B cell (primary cell): ENCODE measurements at regions not wholly inside any gene's neighbourhood (a gene's known extent, or its start where the extent isn't known, plus 50 kb on each side); places are given as distances from the start of the nearest gene placed in this dataset.

Source experiments
- ATAC-seq: fragments of 200-7000 bp; cut with Tn5 transposase; one replicate; pipeline ENCODE4 v1.10.0; 2021; ENCODE audit warnings: low read depth, mild to moderate bottlenecking, moderate number of reproducible peaks, moderate library complexity
- CTCF ChIA-PET: fragments of 350-600 bp; sonication (Branson Sonifier 250); formaldehyde crosslinking; loops from one replicate; lab custom pipeline; 2021; ENCODE audit warnings: antibody characterized with exemption, inconsistent platforms; lab: Charles Lee
- POLR2A ChIA-PET: fragments of 350-600 bp; sonication (Branson Sonifier 250); formaldehyde crosslinking; loops from one replicate; lab custom pipeline; 2021; ENCODE audit warnings: antibody characterized with exemption; lab: Charles Lee
- DNase-seq: peaks from one replicate; pipeline ENCODE4 v3.0.0; 2013
- H2AFZ ChIP-seq: 2 replicates; pipeline ENCODE4 v1.6.1; 2012; ENCODE audit warnings: mild to moderate bottlenecking, low read depth, low read length; ENCODE audit not compliant: insufficient read depth, poor library complexity, severe bottlenecking
- H3K27ac ChIP-seq, 2 donors: 1 replicate in 1 of 2; 2 replicates in 1 of 2; pipeline ENCODE4 v1.5.1; 2012 to 2013; ENCODE audit warnings: low read length in 2 of 2, mild to moderate bottlenecking in 2 of 2, moderate library complexity in 1 of 2
- H3K27me3 ChIP-seq, 4 experiments: fragments of 200-600 bp in 1 of 4; sonication (generic) in 1 of 4; replicated peaks in 1 of 4; 1 replicate in 2 of 4; 2 replicates in 2 of 4; pipeline versions ENCODE4 v1.6.1 to v1.7.0; 2013 to 2016; ENCODE audit warnings: low read length in 3 of 4, mild to moderate bottlenecking in 2 of 4, mixed read lengths in 1 of 4, moderate library complexity in 1 of 4; ENCODE audit not compliant: insufficient read depth in 4 of 4, control insufficient read depth in 3 of 4; ENCODE audit errors: control extremely low read depth in 1 of 4
- H3K36me3 ChIP-seq, 2 experiments: replicated peaks in 1 of 2; 1 replicate in 1 of 2; 2 replicates in 1 of 2; pipeline versions ENCODE4 v1.6.1 to v1.7.1; 2013; ENCODE audit warnings: low read length in 1 of 2; ENCODE audit not compliant: insufficient read depth in 2 of 2, control insufficient read depth in 1 of 2; ENCODE audit errors: control extremely low read depth in 1 of 2, extremely low read depth in 1 of 2
- H3K4me1 ChIP-seq, 2 donors: fragments of 200-600 bp in 1 of 2; sonication (generic) in 1 of 2; 1 replicate in 1 of 2; 2 replicates in 1 of 2; pipeline versions ENCODE4 v1.5.1 to v1.6.1; 2013 to 2017; ENCODE audit warnings: low read length in 2 of 2; ENCODE audit not compliant: control insufficient read depth in 2 of 2, insufficient read depth in 2 of 2
- H3K4me2 ChIP-seq: replicated peaks from 2 replicates; pipeline ENCODE3; 2012; ENCODE audit warnings: mild to moderate bottlenecking, low read depth, low read length; ENCODE audit not compliant: poor library complexity, severe bottlenecking
- H3K4me3 ChIP-seq, 5 experiments: fragments of 200-600 bp in 1 of 5; sonication (generic) in 1 of 5; 1 replicate in 3 of 5; 2 replicates in 2 of 5; pipeline versions ENCODE4 v1.5.1 to v1.7.0; 2011 to 2016; ENCODE audit warnings: low read length in 4 of 5, mild to moderate bottlenecking in 4 of 5, low read depth in 2 of 5, control low read depth in 1 of 5, moderate library complexity in 1 of 5; ENCODE audit not compliant: insufficient read depth in 1 of 5; ENCODE audit errors: control extremely low read depth in 1 of 5, extremely low read depth in 1 of 5
- H3K79me2 ChIP-seq: fragments of 200-600 bp; sonication (generic); one replicate; pipeline ENCODE4 v1.6.0; 2016; ENCODE audit warnings: low read length; ENCODE audit not compliant: control insufficient read depth, insufficient read depth
- H3K9ac ChIP-seq: fragments of 200-600 bp; sonication (generic); 2 replicates; pipeline ENCODE4 v1.6.1; 2017; ENCODE audit warnings: mild to moderate bottlenecking, low read length, moderate library complexity
- H3K9me3 ChIP-seq, 3 donors: one replicate each; pipeline versions ENCODE4 v1.6.1 to v1.7.1; 2013; ENCODE audit warnings: low read length in 2 of 3; ENCODE audit not compliant: control insufficient read depth in 2 of 3, insufficient read depth in 1 of 3; ENCODE audit errors: control extremely low read depth in 1 of 3
- H4K20me1 ChIP-seq: 2 replicates; pipeline ENCODE4 v1.6.0; 2012; ENCODE audit warnings: mild to moderate bottlenecking, low read length; ENCODE audit not compliant: insufficient read depth, control insufficient read depth, poor library complexity, severe bottlenecking
- H3K27ac Mint-ChIP-seq: one replicate; pipeline ENCODE4 v1.8.0; 2021; ENCODE audit warnings: mixed read lengths
- H3K27me3 Mint-ChIP-seq: one replicate; pipeline ENCODE4 v1.8.0; 2021; ENCODE audit warnings: mixed read lengths
- H3K4me1 Mint-ChIP-seq: one replicate; pipeline ENCODE4 v1.8.0; 2021; ENCODE audit warnings: mixed read lengths
- H3K4me3 Mint-ChIP-seq: one replicate; pipeline ENCODE4 v1.8.0; 2021; ENCODE audit warnings: mixed read lengths
- H3K9me3 Mint-ChIP-seq: one replicate; pipeline ENCODE4 v1.8.0; 2022; ENCODE audit warnings: mixed read lengths; ENCODE audit not compliant: insufficient read depth
- CTCF ChIP-seq: fragments of 200-600 bp; IDR thresholded peaks from one replicate; pipeline ENCODE4 v1.8.0; 2022; ENCODE audit warnings: antibody characterized with exemption, mild to moderate bottlenecking
- EZH2 ChIP-seq: IDR thresholded peaks from 2 replicates; pipeline ENCODE4 v1.6.1; 2012; ENCODE audit warnings: borderline replicate concordance, low read depth, mild to moderate bottlenecking, moderate library complexity, low read length; ENCODE audit not compliant: insufficient read depth, poor library complexity, severe bottlenecking
- WGBS: methylation state at CpG from one replicate; pipeline ENCODE4 v1.1.5; 2013; ENCODE audit warnings: missing lambda C conversion rate; ENCODE audit not compliant: insufficient coverage; 5-methylcytosine and 5-hydroxymethylcytosine counted together
- intact Hi-C: fragments of 100-400 bp; cut with micrococcal nuclease; formaldehyde crosslinking; loops from one replicate; pipeline ENCODE4 v1.10.0; 2022

DNA sequence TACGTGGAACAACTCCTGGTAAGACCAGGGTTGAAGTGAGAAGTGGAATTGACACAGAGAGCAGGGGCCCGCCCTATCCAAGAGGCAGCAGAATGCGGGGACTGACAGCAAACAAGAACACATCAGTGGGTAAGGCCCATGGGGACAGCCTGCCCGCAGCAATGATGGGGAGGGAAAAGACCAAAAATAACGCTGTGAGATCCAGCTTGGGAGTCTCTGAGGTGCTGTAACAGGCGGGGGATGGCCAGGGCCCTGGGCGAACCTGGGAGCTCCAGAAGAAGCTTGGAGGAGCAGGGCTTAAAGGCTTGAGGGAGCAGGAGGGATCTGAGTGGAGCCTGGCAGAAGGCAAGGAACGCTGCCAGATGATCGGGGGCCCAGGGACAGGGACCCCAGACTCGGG lies 173.4 kb downstream of the TMEM200C start:
- ChIA-PET CTCF (no interaction called here), POLR2A (no interaction called here)
- no peaks in the 10 kb centered on the region for H3K79me2 ChIP-seq
- DNase-seq, result no peak
- H3K9me3 ChIP-seq, result peaks cover 0 to 4% (median 0%) of the 10 kb centered on the region in 3 donors
- Mint-ChIP-seq H3K4me3 (no peak overlapping the region), H3K27ac (no peak overlapping the region), H3K27me3 (no peaks in the 10 kb centered on the region), H3K4me1 (no peaks in the 10 kb centered on the region), H3K9me3 (no peaks in the 10 kb centered on the region)
- intact Hi-C loops, result no loop called here
- H3K36me3 ChIP-seq, result no peaks in the 10 kb centered on the region
- no peak overlapping the region for H3K27ac ChIP-seq
- H2AFZ ChIP-seq, result no peak overlapping the region
- no peak for ATAC-seq
- H3K4me3 ChIP-seq, result no peak overlapping the region
- no peak overlapping the region for H3K9ac ChIP-seq
- no peaks in the 10 kb centered on the region for H3K27me3 ChIP-seq
- no peak overlapping the region for H3K4me2 ChIP-seq
- H4K20me1 ChIP-seq, result no peaks in the 10 kb centered on the region
- WGBS, result 76% methylated on average over 10 of the region's 10 CpGs
- no peaks in the 10 kb centered on the region for H3K4me1 ChIP-seq
- TF ChIP-seq EZH2 (no peak), CTCF (no peak)

DNA sequence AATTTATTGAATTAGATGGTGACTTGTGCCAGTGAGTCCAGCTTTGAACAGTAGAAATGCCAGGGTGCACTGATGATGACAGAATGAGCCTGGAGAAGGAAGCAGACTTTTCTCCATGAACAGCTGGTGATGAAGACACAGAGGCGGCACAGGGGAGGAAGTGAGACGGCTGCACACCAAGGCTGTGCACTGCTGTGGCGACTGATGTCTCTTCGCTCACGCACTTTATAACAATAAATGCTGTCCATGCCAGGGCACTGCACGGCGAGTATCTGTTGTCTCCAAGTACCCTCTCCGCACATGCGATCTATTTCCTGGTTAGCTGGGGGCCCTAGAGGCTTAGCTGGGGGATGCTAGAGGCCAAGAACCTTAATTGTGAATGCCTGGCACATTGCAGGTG lies 175.2 kb downstream of the TMEM200C start:
- TF ChIP-seq EZH2 (no peak), CTCF (no peak)
- H3K27ac Mint-ChIP-seq, result no peak overlapping the region
- H3K36me3 ChIP-seq, result no peaks in the 10 kb centered on the region
- H3K27me3 Mint-ChIP-seq, result no peaks in the 10 kb centered on the region
- H2AFZ ChIP-seq, result no peak overlapping the region
- H3K9ac ChIP-seq, result no peak overlapping the region
- CTCF ChIA-PET, result no interaction called here
- H3K4me1 ChIP-seq, result no peaks in the 10 kb centered on the region
- H3K4me1 Mint-ChIP-seq, result no peaks in the 10 kb centered on the region
- no peaks in the 10 kb centered on the region for H3K79me2 ChIP-seq
- no peaks in the 10 kb centered on the region for H3K9me3 Mint-ChIP-seq
- DNase-seq (no peak), ATAC-seq (no peak)
- no peak overlapping the region for H3K4me3 ChIP-seq
- H3K27ac ChIP-seq, result no peak overlapping the region
- H3K4me3 Mint-ChIP-seq, result no peak overlapping the region
- H3K27me3 ChIP-seq, result no peaks in the 10 kb centered on the region
- 83% methylated on average over 9 of the region's 9 CpGs for WGBS
- intact Hi-C loops, result no loop called here
- POLR2A ChIA-PET, result no interaction called here
- peaks cover 0 to 4% (median 0%) of the 10 kb centered on the region in 3 donors for H3K9me3 ChIP-seq
- no peaks in the 10 kb centered on the region for H4K20me1 ChIP-seq
- H3K4me2 ChIP-seq, result no peak overlapping the region
